ENCODE measurements at regions not wholly inside any gene's neighbourhood (a gene's known extent, or its start where the extent isn't known, plus 50 kb on each side); places are given as distances from the start of the nearest gene placed in this dataset.

- intact Hi-C loops (cut with micrococcal nuclease): no loop called here
- DNase-seq (no peak), ATAC-seq (ENCODE audit: low read depth) (no peak)
- H3K9me3 Mint-ChIP-seq: no peaks in the 10 kb centered on the region
- no peaks in the 10 kb centered on the region for H3K36me3 Mint-ChIP-seq (ENCODE audit: low read depth)
- CTCF ChIA-PET: no interaction called here
- no peak overlapping the region for H3K4me3 Mint-ChIP-seq
- H3K4me1 Mint-ChIP-seq: peaks cover 11% of the 10 kb centered on the region
- no peak overlapping the region for H3K27ac Mint-ChIP-seq
- H3K27me3 Mint-ChIP-seq: peaks cover 2% of the 10 kb centered on the region
- POLR2A ChIA-PET: no interaction called here
- TF ChIP-seq, protein P1, sequence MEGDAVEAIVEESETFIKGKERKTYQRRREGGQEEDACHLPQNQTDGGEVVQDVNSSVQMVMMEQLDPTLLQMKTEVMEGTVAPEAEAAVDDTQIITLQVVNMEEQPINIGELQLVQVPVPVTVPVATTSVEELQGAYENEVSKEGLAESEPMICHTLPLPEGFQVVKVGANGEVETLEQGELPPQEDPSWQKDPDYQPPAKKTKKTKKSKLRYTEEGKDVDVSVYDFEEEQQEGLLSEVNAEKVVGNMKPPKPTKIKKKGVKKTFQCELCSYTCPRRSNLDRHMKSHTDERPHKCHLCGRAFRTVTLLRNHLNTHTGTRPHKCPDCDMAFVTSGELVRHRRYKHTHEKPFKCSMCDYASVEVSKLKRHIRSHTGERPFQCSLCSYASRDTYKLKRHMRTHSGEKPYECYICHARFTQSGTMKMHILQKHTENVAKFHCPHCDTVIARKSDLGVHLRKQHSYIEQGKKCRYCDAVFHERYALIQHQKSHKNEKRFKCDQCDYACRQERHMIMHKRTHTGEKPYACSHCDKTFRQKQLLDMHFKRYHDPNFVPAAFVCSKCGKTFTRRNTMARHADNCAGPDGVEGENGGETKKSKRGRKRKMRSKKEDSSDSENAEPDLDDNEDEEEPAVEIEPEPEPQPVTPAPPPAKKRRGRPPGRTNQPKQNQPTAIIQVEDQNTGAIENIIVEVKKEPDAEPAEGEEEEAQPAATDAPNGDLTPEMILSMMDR (IDR thresholded peaks at IDR 0.05): no peak
These were observed 104.5 kb upstream of the MED13L start for GRCh38 chr12:116381744-116382685.

- ChIA-PET CTCF (no interaction called here), POLR2A (no interaction called here)
- peaks cover 11% of the 10 kb centered on the region for H3K4me1 Mint-ChIP-seq
- ATAC-seq (ENCODE audit: low read depth): no peak
- peaks cover 2% of the 10 kb centered on the region for H3K27me3 Mint-ChIP-seq
- TF ChIP-seq, protein P1 (IDR thresholded peaks at IDR 0.05): no peak
- intact Hi-C loops (cut with micrococcal nuclease): no loop called here
- H3K4me3 Mint-ChIP-seq: no peak overlapping the region
- H3K9me3 Mint-ChIP-seq: no peaks in the 10 kb centered on the region
- no peaks in the 10 kb centered on the region for H3K36me3 Mint-ChIP-seq (ENCODE audit: low read depth)
- no peak for DNase-seq
- no peak overlapping the region for H3K27ac Mint-ChIP-seq
These were observed 105.4 kb upstream of the MED13L start for GRCh38 chr12:116382686-116383530.

- TF ChIP-seq, protein P1 (IDR thresholded peaks at IDR 0.05): no peak
- Mint-ChIP-seq H3K27ac (no peak overlapping the region), H3K4me1 (peaks cover 11% of the 10 kb centered on the region), H3K36me3 (ENCODE audit: low read depth) (no peaks in the 10 kb centered on the region), H3K9me3 (no peaks in the 10 kb centered on the region), H3K4me3 (no peak overlapping the region), H3K27me3 (peaks cover 5% of the 10 kb centered on the region)
- ATAC-seq (ENCODE audit: low read depth): no peak
- no peak for DNase-seq
- intact Hi-C loops (cut with micrococcal nuclease): loop anchor here (2.0 kb wide), 1 partner anchor 47 kb away; no protein-coding TSS in a partner anchor
- ChIA-PET CTCF (interaction anchor here (1.4 kb wide), 1 partner anchor 175 kb away, joined by 4 read pairs; the partner anchor contains the start of gene MAP1LC3B2), POLR2A (interaction anchor here (0.6 kb wide), 1 partner anchor 148 kb away, joined by 5 read pairs; no protein-coding TSS in a partner anchor)
These were observed 106.7 kb upstream of the MED13L start for GRCh38 chr12:116384175-116384574.

DNA sequence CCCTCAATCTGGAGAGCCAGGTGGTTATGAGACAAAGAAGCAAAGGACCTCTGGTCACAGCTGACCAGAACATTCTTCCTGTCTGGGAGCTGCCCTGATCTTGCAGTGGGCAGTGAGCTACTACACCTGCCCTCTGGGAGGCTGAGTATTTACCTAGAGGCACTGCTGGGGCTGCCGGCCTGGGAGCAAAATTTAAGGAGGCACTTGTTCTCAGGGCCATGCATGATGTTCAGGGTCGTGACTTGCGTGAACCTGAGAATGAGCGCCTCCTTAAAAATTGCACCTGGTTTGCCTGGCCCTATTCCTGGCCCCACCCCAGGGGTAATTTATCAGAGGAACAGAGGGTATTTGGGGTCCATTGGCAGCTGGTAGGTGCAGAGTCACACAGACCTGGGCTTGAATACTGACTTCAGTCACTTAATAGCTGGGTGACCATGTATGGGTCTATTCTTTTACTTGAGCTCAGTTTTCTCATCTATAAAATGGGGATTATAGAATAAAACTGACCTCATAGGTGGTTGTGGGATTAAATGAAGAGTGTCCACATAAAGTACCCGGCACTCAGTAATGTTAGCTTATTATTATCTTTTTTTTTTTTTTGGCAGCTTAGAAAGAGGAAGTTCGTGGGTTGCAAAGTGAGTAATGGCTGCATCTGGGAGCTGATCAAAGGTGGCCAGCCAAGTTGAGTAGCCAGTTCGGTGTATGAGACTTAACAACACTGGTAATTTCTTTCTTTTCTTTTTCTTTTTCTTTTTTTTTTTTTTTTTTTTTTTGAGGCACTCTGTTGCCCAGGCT is 107.4 kb upstream of the MED13L start:
- TF ChIP-seq, protein P1 (IDR thresholded peaks at IDR 0.05): no peak
- Mint-ChIP-seq H3K27ac (no peak overlapping the region), H3K36me3 (ENCODE audit: low read depth) (no peaks in the 10 kb centered on the region), H3K4me3 (no peak overlapping the region), H3K4me1 (peaks cover 11% of the 10 kb centered on the region), H3K9me3 (no peaks in the 10 kb centered on the region), H3K27me3 (peaks cover 5% of the 10 kb centered on the region)
- intact Hi-C loops (cut with micrococcal nuclease): loop anchor here (2.0 kb wide), 1 partner anchor 48 kb away; no protein-coding TSS in a partner anchor
- ChIA-PET POLR2A (interaction anchor here (0.6 to 1.4 kb wide), 9 partner anchors 10 to 174 kb away, joined by 3 to 8 read pairs (median 4); partner anchors contain the start of gene MAP1LC3B2), CTCF (interaction anchor here (0.8 to 1.4 kb wide), 2 partner anchors 13 to 175 kb away, joined by 3 to 4 read pairs; partner anchors contain the start of gene MAP1LC3B2)
- DNase-seq (no peak), ATAC-seq (ENCODE audit: low read depth) (peak; percentile 90)

All from activated B cell treated with CpG ODN at 0.5 μM for 24 hours (primary cell).